GM12875 (cell line): ENCODE measurements at regions not wholly inside any gene's neighbourhood (a gene's known extent, or its start where the extent isn't known, plus 50 kb on each side); places are given as distances from the start of the nearest gene placed in this dataset.

Source experiments
- H3K4me3 ChIP-seq: one replicate; pipeline ENCODE4 v1.5.1; 2011; ENCODE audit warnings: low read depth, low read length, control low read depth
- CTCF ChIP-seq: IDR thresholded peaks from 2 replicates; pipeline ENCODE4 v1.5.1; 2011; ENCODE audit warnings: low read depth, mild to moderate bottlenecking, control low read depth, inconsistent platforms, low read length, moderate library complexity, borderline replicate concordance; ENCODE audit not compliant: insufficient read depth

GRCh38 chr18:25010623-25011374 is 341.2 kb downstream of the ZNF521 start:
- TF ChIP-seq CTCF: no peak
- no peak overlapping the region for H3K4me3 ChIP-seq
